ENCODE measurements at regions not wholly inside any gene's neighbourhood (a gene's known extent, or its start where the extent isn't known, plus 50 kb on each side); places are given as distances from the start of the nearest gene placed in this dataset.

- TF ChIP-seq CTCF (conservative IDR thresholded peaks at IDR 0.05; ENCODE audit: low read depth, low read length) (no peak), POLR2A (IDR thresholded peaks at IDR 0.05; ENCODE audit: low read depth, low read length) (no peak), FOS (IDR thresholded peaks at IDR 0.05; ENCODE audit: low read depth, low read length) (no peak), RAD21 (IDR thresholded peaks at IDR 0.05; ENCODE audit: low read length) (no peak), CEBPB (IDR thresholded peaks at IDR 0.05; ENCODE audit: low read depth, low read length) (no peak), BHLHE40 (IDR thresholded peaks at IDR 0.05; ENCODE audit: low read depth, low read length) (no peak), RCOR1 (IDR thresholded peaks at IDR 0.05; ENCODE audit: insufficient replicate concordance, low read length) (no peak)
These were observed 356.4 kb downstream of the EFNA5 start for GRCh38 chr5:107314330-107314729.

Data from IMR-90 (cell line).